ENCODE measurements at regions not wholly inside any gene's neighbourhood (a gene's known extent, or its start where the extent isn't known, plus 50 kb on each side); places are given as distances from the start of the nearest gene placed in this dataset.

DNA sequence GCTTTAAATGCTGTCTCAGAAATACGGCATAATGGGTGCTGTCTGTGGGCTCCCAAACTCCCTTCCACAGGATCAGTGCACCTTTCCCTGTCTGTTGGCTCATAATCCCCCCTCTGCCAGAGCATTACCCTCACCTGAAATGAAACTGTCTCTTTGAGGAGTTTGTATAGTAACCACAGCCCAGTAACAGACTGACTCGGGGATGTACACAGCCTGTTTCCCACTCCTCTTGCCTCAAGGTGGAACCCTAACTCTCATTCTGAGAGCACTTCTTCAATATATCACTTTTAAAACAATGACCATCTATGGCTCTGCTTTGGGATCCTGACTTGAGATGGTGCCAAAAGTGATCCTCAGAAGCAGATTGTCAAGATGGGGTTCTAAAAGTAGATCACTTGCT lies 332.5 kb downstream of the AMY1C start:
- no CpG with 5 or more reads among the region's 2 CpGs for WGBS (ENCODE audit: insufficient coverage, low lambda C conversion rate)
- Histone ChIP-seq H3K9me3 (ENCODE audit: control insufficient read depth, low read depth, low read length) (no peaks in the 10 kb centered on the region), H3K4me1 (ENCODE audit: control insufficient read depth, insufficient read depth, low read length) (no peaks in the 10 kb centered on the region), H3K36me3 (ENCODE audit: control insufficient read depth, insufficient read depth, low read length) (no peaks in the 10 kb centered on the region), H3K27ac (ENCODE audit: low read length) (no peak overlapping the region), H3K4me3 (ENCODE audit: low read length) (no peak overlapping the region), H3K27me3 (ENCODE audit: control insufficient read depth, insufficient read depth, low read length) (no peaks in the 10 kb centered on the region)
- DNase-seq, result no peak

DNA sequence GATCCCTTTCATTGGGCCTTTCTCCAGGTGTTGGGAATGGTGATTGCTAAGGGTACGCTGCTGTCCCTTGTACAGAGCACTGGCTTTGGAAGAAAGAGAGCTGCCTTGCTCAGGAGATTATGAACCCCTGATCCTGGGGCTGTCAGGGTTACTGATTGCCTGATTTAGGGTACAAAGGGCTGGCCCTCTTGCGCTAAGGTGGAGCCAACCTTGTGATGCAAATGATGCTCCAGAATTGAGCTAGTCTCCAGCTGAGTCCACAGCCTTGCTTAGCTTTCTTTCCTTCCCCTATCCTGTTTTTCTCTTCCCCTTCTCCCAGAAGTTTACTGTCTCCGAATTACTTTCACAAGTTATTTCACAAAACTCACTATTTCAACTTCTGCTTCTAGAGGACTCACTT lies 334.7 kb downstream of the AMY1C start:
- Histone ChIP-seq H3K4me3 (ENCODE audit: low read length) (no peak overlapping the region), H3K4me1 (ENCODE audit: control insufficient read depth, insufficient read depth, low read length) (no peaks in the 10 kb centered on the region), H3K27me3 (ENCODE audit: control insufficient read depth, insufficient read depth, low read length) (no peaks in the 10 kb centered on the region), H3K36me3 (ENCODE audit: control insufficient read depth, insufficient read depth, low read length) (no peaks in the 10 kb centered on the region), H3K9me3 (ENCODE audit: control insufficient read depth, low read depth, low read length) (no peaks in the 10 kb centered on the region), H3K27ac (ENCODE audit: low read length) (no peak overlapping the region)
- DNase-seq, result no peak
- WGBS (ENCODE audit: insufficient coverage, low lambda C conversion rate), result 83% methylated on average over 1 of the region's 3 CpGs

DNA sequence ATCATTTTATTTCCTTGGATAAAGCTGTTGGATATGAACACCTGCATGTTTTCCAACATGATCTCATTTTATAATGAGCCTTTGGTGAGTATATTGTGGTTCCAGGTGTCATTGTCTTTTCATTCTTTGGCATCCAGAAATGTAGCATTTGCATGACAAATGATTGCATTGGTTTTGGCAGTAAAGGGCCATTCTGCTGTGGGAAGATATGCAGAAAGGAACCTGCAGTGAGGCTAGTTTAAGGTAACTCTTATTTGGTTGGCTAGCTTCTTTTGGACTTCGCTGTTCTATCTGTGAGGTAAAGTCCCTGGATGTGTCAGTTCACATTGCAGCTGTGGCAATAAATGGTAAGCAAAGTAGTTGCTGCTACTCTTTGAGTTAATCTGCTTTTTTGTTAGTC lies 343.0 kb downstream of the AMY1C start:
- no peak for DNase-seq

DNA sequence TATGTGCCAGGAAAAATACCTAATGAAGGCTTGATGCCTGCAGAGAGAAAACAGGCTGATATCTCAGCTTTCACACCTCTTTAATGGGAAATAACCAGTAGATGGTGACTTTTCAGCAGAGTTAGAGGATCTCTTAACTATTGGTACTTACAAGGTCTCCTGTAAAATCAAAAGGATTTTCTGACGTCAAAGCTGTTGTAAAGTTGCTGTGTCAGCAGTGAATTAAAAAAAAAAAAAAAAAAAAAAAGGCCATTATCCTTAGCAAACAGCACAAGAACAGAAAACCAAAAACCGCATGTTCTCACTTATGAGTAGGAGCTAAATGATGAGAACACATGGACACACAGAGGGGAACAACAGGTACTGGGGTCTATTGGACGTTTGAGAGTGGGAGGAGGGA lies 349.1 kb downstream of the AMY1C start:
- 57% methylated on average over 3 of the region's 3 CpGs for WGBS (ENCODE audit: insufficient coverage, low lambda C conversion rate)

More for the DNA sequence above, 343.0 kb downstream of the AMY1C start:
- H3K9me3 ChIP-seq (ENCODE audit: control insufficient read depth, low read depth, low read length), result no peaks in the 10 kb centered on the region
- H3K4me3 ChIP-seq (ENCODE audit: low read length), result no peak overlapping the region
- H3K4me1 ChIP-seq (ENCODE audit: control insufficient read depth, insufficient read depth, low read length), result no peaks in the 10 kb centered on the region
- no peak overlapping the region for H3K27ac ChIP-seq (ENCODE audit: low read length)
- no peaks in the 10 kb centered on the region for H3K27me3 ChIP-seq (ENCODE audit: control insufficient read depth, insufficient read depth, low read length)
- no CpG with 5 or more reads among the region's 1 CpG for WGBS (ENCODE audit: insufficient coverage, low lambda C conversion rate)
- no peaks in the 10 kb centered on the region for H3K36me3 ChIP-seq (ENCODE audit: control insufficient read depth, insufficient read depth, low read length)

DNA sequence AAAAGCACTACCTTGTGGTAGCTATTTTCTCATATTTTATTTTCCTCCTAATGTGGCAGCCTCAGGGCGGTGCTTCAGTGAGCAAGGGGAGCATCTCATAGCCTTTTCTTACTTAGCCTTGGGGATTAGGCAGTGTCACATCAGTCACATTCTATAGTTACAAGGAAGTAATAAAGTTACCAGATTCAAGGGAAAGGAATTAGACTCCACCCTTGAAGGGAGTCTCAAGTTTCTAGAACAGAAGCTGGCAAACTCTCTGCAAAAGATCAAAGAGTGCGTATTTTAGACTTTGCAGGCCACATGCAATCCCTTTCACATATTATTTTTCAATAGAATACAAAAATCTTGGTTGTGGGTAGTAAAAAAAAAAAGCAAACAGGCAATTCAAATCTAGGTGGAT lies 350.4 kb downstream of the AMY1C start:
- Histone ChIP-seq H3K27ac (ENCODE audit: low read length) (no peak overlapping the region), H3K4me1 (ENCODE audit: control insufficient read depth, insufficient read depth, low read length) (no peaks in the 10 kb centered on the region), H3K9me3 (ENCODE audit: control insufficient read depth, low read depth, low read length) (no peaks in the 10 kb centered on the region), H3K36me3 (ENCODE audit: control insufficient read depth, insufficient read depth, low read length) (no peaks in the 10 kb centered on the region), H3K4me3 (ENCODE audit: low read length) (no peak overlapping the region), H3K27me3 (ENCODE audit: control insufficient read depth, insufficient read depth, low read length) (no peaks in the 10 kb centered on the region)
- 40% methylated on average over 1 of the region's 2 CpGs for WGBS (ENCODE audit: insufficient coverage, low lambda C conversion rate)
- DNase-seq, result no peak

More for the DNA sequence above, 349.1 kb downstream of the AMY1C start:
- H3K27ac ChIP-seq (ENCODE audit: low read length), result no peak overlapping the region
- no peaks in the 10 kb centered on the region for H3K4me1 ChIP-seq (ENCODE audit: control insufficient read depth, insufficient read depth, low read length)
- H3K36me3 ChIP-seq (ENCODE audit: control insufficient read depth, insufficient read depth, low read length), result no peaks in the 10 kb centered on the region
- no peaks in the 10 kb centered on the region for H3K9me3 ChIP-seq (ENCODE audit: control insufficient read depth, low read depth, low read length)
- DNase-seq, result no peak
- H3K27me3 ChIP-seq (ENCODE audit: control insufficient read depth, insufficient read depth, low read length), result no peaks in the 10 kb centered on the region
- no peak overlapping the region for H3K4me3 ChIP-seq (ENCODE audit: low read length)

DNA sequence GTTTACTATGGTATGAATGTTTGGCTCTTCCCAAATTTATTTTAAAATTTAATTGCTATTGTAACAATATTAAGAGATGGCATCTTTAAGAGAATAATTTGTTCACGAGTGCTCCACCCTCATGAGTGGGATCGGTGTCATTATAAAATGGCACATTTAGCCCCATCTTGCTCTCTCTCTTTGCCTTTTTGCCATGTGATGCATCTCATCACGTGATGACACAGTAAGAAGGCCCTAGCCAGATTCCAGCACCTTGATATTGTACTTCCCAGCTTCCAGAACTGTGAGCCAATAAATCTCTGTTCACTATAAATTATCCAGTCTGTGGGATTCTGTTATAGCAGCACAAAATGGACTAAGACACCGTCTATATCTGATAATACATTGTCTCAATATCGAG lies 355.8 kb downstream of the AMY1C start:
- Histone ChIP-seq H3K4me1 (ENCODE audit: control insufficient read depth, insufficient read depth, low read length) (no peaks in the 10 kb centered on the region), H3K4me3 (ENCODE audit: low read length) (no peak overlapping the region), H3K27me3 (ENCODE audit: control insufficient read depth, insufficient read depth, low read length) (no peaks in the 10 kb centered on the region), H3K9me3 (ENCODE audit: control insufficient read depth, low read depth, low read length) (no peaks in the 10 kb centered on the region), H3K36me3 (ENCODE audit: control insufficient read depth, insufficient read depth, low read length) (no peaks in the 10 kb centered on the region), H3K27ac (ENCODE audit: low read length) (no peak overlapping the region)
- WGBS (ENCODE audit: insufficient coverage, low lambda C conversion rate), result 78% methylated on average over 4 of the region's 5 CpGs
- DNase-seq, result no peak

DNA sequence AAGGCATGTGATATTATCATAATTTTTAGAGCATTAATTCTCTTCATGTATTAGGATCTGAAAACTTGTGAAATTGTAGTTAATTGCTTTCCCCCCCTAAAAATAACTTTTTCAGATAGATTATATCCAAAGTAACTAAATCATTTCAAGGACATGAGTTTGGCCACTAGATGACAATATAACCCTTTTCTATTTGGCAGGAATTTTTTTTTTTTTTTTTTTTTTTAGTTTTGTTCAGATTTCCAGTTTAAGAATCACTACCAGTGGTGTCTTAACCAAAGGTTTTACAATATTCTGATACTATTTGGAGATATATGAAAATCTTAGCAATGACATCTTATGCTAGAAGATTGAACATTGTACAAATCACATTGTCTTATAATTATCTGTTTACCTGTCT lies 370.8 kb downstream of the AMY1C start:
- Histone ChIP-seq H3K27ac (ENCODE audit: low read length) (no peak overlapping the region), H3K9me3 (ENCODE audit: control insufficient read depth, low read depth, low read length) (no peaks in the 10 kb centered on the region), H3K4me1 (ENCODE audit: control insufficient read depth, insufficient read depth, low read length) (no peaks in the 10 kb centered on the region), H3K4me3 (ENCODE audit: low read length) (no peak overlapping the region), H3K27me3 (ENCODE audit: control insufficient read depth, insufficient read depth, low read length) (no peaks in the 10 kb centered on the region), H3K36me3 (ENCODE audit: control insufficient read depth, insufficient read depth, low read length) (no peaks in the 10 kb centered on the region)
- DNase-seq, result no peak

DNA sequence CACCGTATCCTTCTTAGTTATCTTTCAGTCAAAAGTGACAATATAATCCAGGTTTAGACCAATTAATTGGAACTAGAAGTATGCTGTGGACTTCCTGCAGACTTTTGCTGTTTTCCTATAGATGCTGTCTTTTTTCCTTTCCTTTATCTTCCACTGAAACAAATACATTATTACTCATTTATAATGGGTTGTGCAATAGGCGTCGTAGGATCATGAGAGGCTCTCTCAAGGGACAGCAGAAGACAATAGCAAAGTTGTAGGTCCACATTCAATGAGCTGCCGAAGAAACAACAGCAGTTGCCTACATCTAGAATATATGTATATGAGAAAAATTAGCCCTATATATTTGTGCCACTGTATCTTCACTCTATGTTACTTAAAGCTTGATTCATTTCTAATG lies 371.6 kb downstream of the AMY1C start:
- DNase-seq, result no peak

DNA sequence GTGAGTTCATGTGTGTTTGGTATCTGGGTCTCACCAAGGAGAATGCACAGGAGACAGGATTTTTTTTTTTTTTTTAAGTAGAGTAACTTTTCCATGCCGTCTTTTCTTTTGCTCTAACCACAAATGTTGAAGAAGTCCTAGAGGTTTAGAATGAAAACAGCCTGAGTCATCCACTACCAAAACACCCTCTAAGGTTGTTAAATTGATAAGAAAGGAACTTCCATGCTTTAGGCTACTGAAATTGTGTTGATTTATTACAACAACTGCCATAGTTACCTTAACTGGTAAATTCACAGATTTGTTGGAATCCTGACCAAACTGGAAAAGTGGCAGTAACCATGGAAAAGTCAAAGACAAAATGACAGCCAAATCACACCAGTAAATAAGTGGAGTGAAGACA lies 375.6 kb downstream of the AMY1C start:
- Histone ChIP-seq H3K4me3 (ENCODE audit: low read length) (no peak overlapping the region), H3K9me3 (ENCODE audit: control insufficient read depth, low read depth, low read length) (no peaks in the 10 kb centered on the region), H3K4me1 (ENCODE audit: control insufficient read depth, insufficient read depth, low read length) (no peaks in the 10 kb centered on the region), H3K36me3 (ENCODE audit: control insufficient read depth, insufficient read depth, low read length) (no peaks in the 10 kb centered on the region), H3K27me3 (ENCODE audit: control insufficient read depth, insufficient read depth, low read length) (no peaks in the 10 kb centered on the region), H3K27ac (ENCODE audit: low read length) (no peak overlapping the region)
- no peak for DNase-seq
- no CpG with 5 or more reads among the region's 1 CpG for WGBS (ENCODE audit: insufficient coverage, low lambda C conversion rate)

More for the DNA sequence above, 371.6 kb downstream of the AMY1C start:
- H3K4me1 ChIP-seq (ENCODE audit: control insufficient read depth, insufficient read depth, low read length), result no peaks in the 10 kb centered on the region
- H3K9me3 ChIP-seq (ENCODE audit: control insufficient read depth, low read depth, low read length), result no peaks in the 10 kb centered on the region
- 70% methylated on average over 1 of the region's 4 CpGs for whole genome bisulfite sequencing (ENCODE audit: insufficient coverage, low lambda C conversion rate)
- no peaks in the 10 kb centered on the region for H3K36me3 ChIP-seq (ENCODE audit: control insufficient read depth, insufficient read depth, low read length)
- H3K4me3 ChIP-seq (ENCODE audit: low read length), result no peak overlapping the region
- H3K27ac ChIP-seq (ENCODE audit: low read length), result no peak overlapping the region
- no peaks in the 10 kb centered on the region for H3K27me3 ChIP-seq (ENCODE audit: control insufficient read depth, insufficient read depth, low read length)

DNA sequence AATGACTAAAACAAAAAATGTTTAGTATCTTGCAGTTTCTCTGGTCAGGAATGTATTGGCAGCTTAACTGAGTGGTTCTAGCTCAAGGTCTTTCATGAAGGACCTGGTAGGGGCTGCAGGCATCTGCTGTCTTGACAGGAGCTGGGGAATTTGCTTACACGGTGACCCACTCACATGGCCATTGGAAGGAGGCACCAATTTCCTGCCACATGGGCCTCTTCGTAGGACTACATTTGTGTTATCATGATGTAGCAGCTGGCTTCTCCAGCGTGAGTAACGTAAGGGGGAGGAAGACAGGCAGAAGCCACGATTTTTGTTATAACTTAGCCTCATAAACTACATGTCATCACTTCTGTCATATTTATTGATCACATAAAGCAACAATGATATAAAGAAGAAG lies 376.3 kb downstream of the AMY1C start:
- Histone ChIP-seq H3K9me3 (ENCODE audit: control insufficient read depth, low read depth, low read length) (no peaks in the 10 kb centered on the region), H3K36me3 (ENCODE audit: control insufficient read depth, insufficient read depth, low read length) (no peaks in the 10 kb centered on the region), H3K27ac (ENCODE audit: low read length) (no peak overlapping the region), H3K4me1 (ENCODE audit: control insufficient read depth, insufficient read depth, low read length) (no peaks in the 10 kb centered on the region), H3K27me3 (ENCODE audit: control insufficient read depth, insufficient read depth, low read length) (no peaks in the 10 kb centered on the region), H3K4me3 (ENCODE audit: low read length) (no peak overlapping the region)
- DNase-seq, result no peak
- no CpG with 5 or more reads among the region's 5 CpGs for WGBS (ENCODE audit: insufficient coverage, low lambda C conversion rate)

DNA sequence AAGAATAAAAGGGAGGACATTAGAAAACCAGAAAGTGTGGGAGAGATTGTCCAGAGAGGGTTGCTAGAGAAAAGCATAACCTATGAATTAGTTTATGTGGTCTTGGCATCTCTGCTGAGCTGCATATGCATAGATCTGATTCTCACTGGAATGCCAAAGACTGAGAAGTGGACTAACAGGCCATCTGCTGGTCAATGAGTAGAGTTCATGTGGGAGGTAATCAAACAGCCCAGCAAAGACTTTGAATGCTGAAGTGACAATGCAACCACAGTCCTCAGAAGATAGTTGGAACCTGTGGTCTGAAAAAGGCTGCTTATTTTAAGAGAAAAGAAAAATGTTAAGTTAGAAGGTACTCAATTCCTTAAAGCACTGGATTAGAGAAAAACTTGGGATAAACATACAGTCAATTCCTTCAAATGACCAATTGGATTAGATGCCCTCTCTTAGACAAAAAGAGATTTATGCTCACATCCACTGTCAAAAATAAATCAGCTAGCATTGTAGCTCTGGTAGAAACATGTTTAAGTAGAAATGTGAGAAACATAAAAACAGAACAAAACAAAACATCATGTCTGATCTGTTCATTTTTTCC lies 382.8 kb downstream of the AMY1C start:
- H3K36me3 ChIP-seq (ENCODE audit: control insufficient read depth, insufficient read depth, low read length), result no peaks in the 10 kb centered on the region
- H3K9me3 ChIP-seq (ENCODE audit: control insufficient read depth, low read depth, low read length), result no peaks in the 10 kb centered on the region
- no peak overlapping the region for H3K27ac ChIP-seq (ENCODE audit: low read length)
- H3K4me1 ChIP-seq (ENCODE audit: control insufficient read depth, insufficient read depth, low read length), result no peaks in the 10 kb centered on the region
- no peak overlapping the region for H3K4me3 ChIP-seq (ENCODE audit: low read length)
- peak in 1 of 2 donors; percentile 7 for DNase-seq
- H3K27me3 ChIP-seq (ENCODE audit: control insufficient read depth, insufficient read depth, low read length), result no peaks in the 10 kb centered on the region

Data from large intestine (tissue), 3 donors.